PC-3 (cell line): ENCODE measurements at regions not wholly inside any gene's neighbourhood (a gene's known extent, or its start where the extent isn't known, plus 50 kb on each side); places are given as distances from the start of the nearest gene placed in this dataset.

Experiments
- ATAC-seq: fragments of 200-7000 bp; cut with Tn5 transposase; 2 replicates; pipeline ENCODE4 v1.9.1; 2020; ENCODE audit warnings: mild to moderate bottlenecking, moderate library complexity
- BruUV-seq: library from RNA; stranded (reverse); fragments of 400-500 nt; replicated peaks from 2 replicates; lab custom pipeline; 2021; lab: Mats Ljungman, UMichigan
- CTCF ChIA-PET: fragments of 300-600 bp; sonication (Branson Sonifier 250); formaldehyde crosslinking; loops from one replicate; lab custom pipeline; 2022; ENCODE audit warnings: antibody characterized with exemption; lab: Charles Lee
- POLR2A ChIA-PET: fragments of 300-600 bp; sonication (Branson Sonifier 250); formaldehyde crosslinking; loops from one replicate; lab custom pipeline; 2022; ENCODE audit warnings: antibody characterized with exemption; ENCODE audit not compliant: unreplicated experiment; lab: Charles Lee
- DNase-seq: peaks from one replicate; pipeline ENCODE4 v3.0.0-alpha.2; 2015
- H2AFZ ChIP-seq: fragments of 300-600 bp; sonication (generic); 2 replicates; pipeline ENCODE4 v1.6.0; 2016; ENCODE audit warnings: antibody characterized with exemption, low read length
- H3F3A ChIP-seq: fragments of 300-600 bp; sonication (generic); one replicate; pipeline ENCODE4 v1.6.0; 2017; ENCODE audit warnings: antibody characterized with exemption, low read length, control low read depth, mild to moderate bottlenecking; ENCODE audit not compliant: unreplicated experiment
- H3K27ac ChIP-seq: fragments of 300-600 bp; sonication (generic); 2 replicates; pipeline ENCODE4 v1.5.1; 2016; ENCODE audit warnings: mild to moderate bottlenecking, low read length
- H3K27me3 ChIP-seq: fragments of 300-600 bp; sonication (generic); 2 replicates; pipeline ENCODE4 v1.6.1; 2016; ENCODE audit warnings: low read length, mixed read lengths
- H3K36me3 ChIP-seq: fragments of 300-600 bp; sonication (generic); 2 replicates; pipeline ENCODE4 v1.6.1; 2016; ENCODE audit warnings: low read depth, mixed run types, low read length, mixed read lengths
- H3K4me1 ChIP-seq: fragments of 300-600 bp; sonication (generic); 2 replicates; pipeline ENCODE4 v1.5.1; 2016; ENCODE audit warnings: low read length; ENCODE audit not compliant: insufficient read depth
- H3K4me2 ChIP-seq: fragments of 300-600 bp; sonication (generic); 2 replicates; pipeline ENCODE4 v1.6.0; 2016; ENCODE audit warnings: low read length
- H3K4me3 ChIP-seq: fragments of 300-600 bp; sonication (generic); 2 replicates; pipeline ENCODE4 v1.5.1; 2016; ENCODE audit warnings: mild to moderate bottlenecking, low read length, mixed read lengths
- H3K79me2 ChIP-seq: fragments of 300-600 bp; sonication (generic); 2 replicates; pipeline ENCODE4 v1.6.1; 2017; ENCODE audit warnings: low read length, mixed read lengths
- H3K9ac ChIP-seq: fragments of 300-600 bp; sonication (generic); 2 replicates; pipeline ENCODE4 v1.6.0; 2016; ENCODE audit warnings: mild to moderate bottlenecking, low read length
- H3K9me2 ChIP-seq: fragments of 300-600 bp; sonication (generic); replicated peaks from 2 replicates; pipeline ENCODE4 v1.6.1; 2016; ENCODE audit warnings: mixed run types, low read length, mixed read lengths
- H3K9me3 ChIP-seq: fragments of 300-600 bp; sonication (generic); 2 replicates; pipeline ENCODE4 v1.6.1; 2016; ENCODE audit warnings: low read length, mixed read lengths
- H4K20me1 ChIP-seq: fragments of 300-600 bp; sonication (generic); 2 replicates; pipeline ENCODE4 v1.6.1; 2016; ENCODE audit warnings: low read length, mixed read lengths
- EZH2 ChIP-seq: fragments of 300-600 bp; sonication (generic); IDR thresholded peaks from one replicate; pipeline ENCODE4 v1.6.1; 2017; ENCODE audit warnings: antibody characterized with exemption, mild to moderate bottlenecking, low read length; ENCODE audit not compliant: unreplicated experiment
- EZH2phosphoT487 ChIP-seq: fragments of 300-600 bp; sonication (generic); IDR thresholded peaks from 2 replicates; pipeline ENCODE4 v1.6.1; 2018; ENCODE audit warnings: mild to moderate bottlenecking, antibody characterized with exemption, low read length, borderline replicate concordance
- intact Hi-C: fragments of 100-400 bp; cut with micrococcal nuclease; formaldehyde crosslinking; loops from 2 replicates; pipeline ENCODE4 v1.9.0; 2023
- TF ChIP-seq, protein P1 (sequence below): fragments of 300-600 bp; sonication (generic); conservative IDR thresholded peaks from 2 replicates; pipeline ENCODE4 v1.5.1; 2017; ENCODE audit warnings: antibody characterized with exemption, low read depth, mild to moderate bottlenecking, low read length

- intact Hi-C loops: no loop called here
- Histone ChIP-seq H4K20me1 (no peaks in the 10 kb centered on the region), H2AFZ (no peak overlapping the region), H3K4me3 (no peak overlapping the region), H3K27me3 (peaks cover 60% of the 10 kb centered on the region), H3K4me2 (no peak overlapping the region), H3K27ac (no peak overlapping the region), H3K9ac (no peak overlapping the region), H3K79me2 (no peaks in the 10 kb centered on the region), H3K9me2 (no peaks in the 10 kb centered on the region), H3K36me3 (no peaks in the 10 kb centered on the region), H3K9me3 (no peaks in the 10 kb centered on the region), H3K4me1 (no peaks in the 10 kb centered on the region), H3F3A (no peaks in the 10 kb centered on the region)
- CTCF ChIA-PET: no interaction called here
- no peak for DNase-seq
- no TSS peak for BruUV-seq
- POLR2A ChIA-PET: no interaction called here
- TF ChIP-seq, protein P1, sequence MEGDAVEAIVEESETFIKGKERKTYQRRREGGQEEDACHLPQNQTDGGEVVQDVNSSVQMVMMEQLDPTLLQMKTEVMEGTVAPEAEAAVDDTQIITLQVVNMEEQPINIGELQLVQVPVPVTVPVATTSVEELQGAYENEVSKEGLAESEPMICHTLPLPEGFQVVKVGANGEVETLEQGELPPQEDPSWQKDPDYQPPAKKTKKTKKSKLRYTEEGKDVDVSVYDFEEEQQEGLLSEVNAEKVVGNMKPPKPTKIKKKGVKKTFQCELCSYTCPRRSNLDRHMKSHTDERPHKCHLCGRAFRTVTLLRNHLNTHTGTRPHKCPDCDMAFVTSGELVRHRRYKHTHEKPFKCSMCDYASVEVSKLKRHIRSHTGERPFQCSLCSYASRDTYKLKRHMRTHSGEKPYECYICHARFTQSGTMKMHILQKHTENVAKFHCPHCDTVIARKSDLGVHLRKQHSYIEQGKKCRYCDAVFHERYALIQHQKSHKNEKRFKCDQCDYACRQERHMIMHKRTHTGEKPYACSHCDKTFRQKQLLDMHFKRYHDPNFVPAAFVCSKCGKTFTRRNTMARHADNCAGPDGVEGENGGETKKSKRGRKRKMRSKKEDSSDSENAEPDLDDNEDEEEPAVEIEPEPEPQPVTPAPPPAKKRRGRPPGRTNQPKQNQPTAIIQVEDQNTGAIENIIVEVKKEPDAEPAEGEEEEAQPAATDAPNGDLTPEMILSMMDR: no peak
- TF ChIP-seq EZH2: no peak
- no peak for TF ChIP-seq EZH2phosphoT487
- no peak for ATAC-seq
These were observed 152.3 kb downstream of the SUDS3 start for GRCh38 chr12:118528625-118529024.

GRCh38 chr12:118534003-118534402, 157.6 kb downstream of the SUDS3 start:
- Histone ChIP-seq H3K9me3 (no peaks in the 10 kb centered on the region), H3K27ac (no peak overlapping the region), H3K9ac (no peak overlapping the region), H2AFZ (no peak overlapping the region), H3K36me3 (no peaks in the 10 kb centered on the region), H4K20me1 (no peaks in the 10 kb centered on the region), H3K9me2 (no peaks in the 10 kb centered on the region), H3F3A (no peaks in the 10 kb centered on the region), H3K79me2 (no peaks in the 10 kb centered on the region), H3K27me3 (peaks cover 40% of the 10 kb centered on the region), H3K4me2 (no peak overlapping the region), H3K4me3 (no peak overlapping the region), H3K4me1 (no peaks in the 10 kb centered on the region)
- no TSS peak for BruUV-seq
- ATAC-seq (no peak), DNase-seq (no peak)
- intact Hi-C loops: no loop called here
- ChIA-PET CTCF (no interaction called here), POLR2A (no interaction called here)
- no peak for TF ChIP-seq EZH2phosphoT487
- no peak for TF ChIP-seq EZH2
- TF ChIP-seq, protein P1: no peak

DNA sequence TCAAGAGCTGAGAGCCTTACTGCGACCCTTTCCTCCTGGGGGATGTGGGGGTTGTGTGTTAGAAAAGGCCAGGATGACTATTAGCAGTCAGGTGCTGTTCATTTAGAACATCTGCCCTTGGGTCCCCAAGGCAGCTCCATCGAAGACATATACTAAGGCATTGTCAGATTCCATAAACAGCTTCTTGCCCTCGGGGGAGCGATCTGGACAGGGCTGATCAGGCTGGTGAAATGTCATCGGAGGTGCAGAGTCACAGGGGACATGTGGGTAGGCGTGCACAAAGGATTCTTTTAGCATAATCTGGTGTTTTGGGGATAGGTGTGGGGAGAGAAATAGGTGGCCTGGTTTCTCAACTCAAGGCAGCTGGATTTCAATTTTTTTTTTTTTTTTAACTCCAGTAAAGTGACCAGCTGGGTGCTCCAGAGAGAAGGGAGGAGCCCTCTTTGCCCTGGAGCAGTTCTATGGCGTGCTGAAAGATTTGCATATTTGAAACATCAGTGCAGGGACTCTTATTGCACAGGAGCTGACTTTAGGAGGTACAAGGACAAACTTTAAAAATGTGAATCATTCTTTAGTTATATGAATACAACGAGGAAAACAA, 160.1 kb downstream of the SUDS3 start:
- ATAC-seq (no peak), DNase-seq (no peak)
- Histone ChIP-seq H4K20me1 (no peaks in the 10 kb centered on the region), H3K4me1 (no peaks in the 10 kb centered on the region), H3K9me3 (no peaks in the 10 kb centered on the region), H3K27me3 (peaks cover 24% of the 10 kb centered on the region), H3K9me2 (no peaks in the 10 kb centered on the region), H3K79me2 (no peaks in the 10 kb centered on the region), H3K27ac (no peak overlapping the region), H2AFZ (no peak overlapping the region), H3K4me2 (no peak overlapping the region), H3F3A (no peaks in the 10 kb centered on the region), H3K4me3 (no peak overlapping the region), H3K9ac (no peak overlapping the region), H3K36me3 (no peaks in the 10 kb centered on the region)
- TF ChIP-seq EZH2: no peak
- TF ChIP-seq, protein P1: no peak
- TF ChIP-seq EZH2phosphoT487: no peak
- ChIA-PET CTCF (no interaction called here), POLR2A (no interaction called here)
- BruUV-seq: no TSS peak
- intact Hi-C loops: no loop called here
